ENCODE measurements at regions not wholly inside any gene's neighbourhood (a gene's known extent, or its start where the extent isn't known, plus 50 kb on each side); places are given as distances from the start of the nearest gene placed in this dataset.
A peak's percentile ranks its signal among the peaks of the same experiment; 100 is the strongest.

DNA sequence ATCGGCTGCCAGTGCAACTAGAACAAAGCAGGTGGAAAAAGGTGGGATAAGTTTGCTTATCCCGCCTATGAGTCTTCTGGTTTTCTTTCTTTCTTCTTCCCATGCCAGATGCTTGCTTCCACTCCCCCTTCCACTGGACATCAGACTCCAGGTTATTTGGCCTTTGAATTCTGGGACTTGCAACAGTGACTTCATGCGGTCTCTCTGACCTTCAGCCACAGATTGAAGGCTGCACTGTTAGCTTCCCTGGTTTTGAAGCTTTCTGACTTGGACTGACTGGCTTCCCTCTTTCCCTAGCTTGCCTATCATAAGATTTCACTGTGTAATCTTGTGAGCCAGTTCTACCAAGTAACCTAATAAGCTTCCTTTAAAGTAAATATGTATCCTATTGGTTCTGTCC lies 878.4 kb upstream of the GJE1 start:
- DNase-seq: no peak
- WGBS, 4 donors: 74 to 88% (median 75%) methylated on average over 3 of the region's 3 CpGs
- no peaks in the 10 kb centered on the region for H3K9me3 ChIP-seq (replicated peaks in 1 of 3)
- TF ChIP-seq, protein P1, sequence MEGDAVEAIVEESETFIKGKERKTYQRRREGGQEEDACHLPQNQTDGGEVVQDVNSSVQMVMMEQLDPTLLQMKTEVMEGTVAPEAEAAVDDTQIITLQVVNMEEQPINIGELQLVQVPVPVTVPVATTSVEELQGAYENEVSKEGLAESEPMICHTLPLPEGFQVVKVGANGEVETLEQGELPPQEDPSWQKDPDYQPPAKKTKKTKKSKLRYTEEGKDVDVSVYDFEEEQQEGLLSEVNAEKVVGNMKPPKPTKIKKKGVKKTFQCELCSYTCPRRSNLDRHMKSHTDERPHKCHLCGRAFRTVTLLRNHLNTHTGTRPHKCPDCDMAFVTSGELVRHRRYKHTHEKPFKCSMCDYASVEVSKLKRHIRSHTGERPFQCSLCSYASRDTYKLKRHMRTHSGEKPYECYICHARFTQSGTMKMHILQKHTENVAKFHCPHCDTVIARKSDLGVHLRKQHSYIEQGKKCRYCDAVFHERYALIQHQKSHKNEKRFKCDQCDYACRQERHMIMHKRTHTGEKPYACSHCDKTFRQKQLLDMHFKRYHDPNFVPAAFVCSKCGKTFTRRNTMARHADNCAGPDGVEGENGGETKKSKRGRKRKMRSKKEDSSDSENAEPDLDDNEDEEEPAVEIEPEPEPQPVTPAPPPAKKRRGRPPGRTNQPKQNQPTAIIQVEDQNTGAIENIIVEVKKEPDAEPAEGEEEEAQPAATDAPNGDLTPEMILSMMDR (IDR thresholded peaks at IDR 0.05): no peak
- TF ChIP-seq POLR2A (IDR thresholded peaks at IDR 0.05): no peak
- H3K27ac ChIP-seq: peak overlapping the region in 2 of 5 donors; percentile 11 to 56
- intact Hi-C loops (cut with DNase I): no loop called here
- H3K27me3 ChIP-seq: no peaks in the 10 kb centered on the region
- H3K4me3 ChIP-seq: no peak overlapping the region
- H3K4me1 ChIP-seq (replicated peaks in 1 of 2): peaks cover 0 to 4% of the 10 kb centered on the region in 2 donors
- H3K36me3 ChIP-seq (replicated peaks in 1 of 2): no peaks in the 10 kb centered on the region

DNA sequence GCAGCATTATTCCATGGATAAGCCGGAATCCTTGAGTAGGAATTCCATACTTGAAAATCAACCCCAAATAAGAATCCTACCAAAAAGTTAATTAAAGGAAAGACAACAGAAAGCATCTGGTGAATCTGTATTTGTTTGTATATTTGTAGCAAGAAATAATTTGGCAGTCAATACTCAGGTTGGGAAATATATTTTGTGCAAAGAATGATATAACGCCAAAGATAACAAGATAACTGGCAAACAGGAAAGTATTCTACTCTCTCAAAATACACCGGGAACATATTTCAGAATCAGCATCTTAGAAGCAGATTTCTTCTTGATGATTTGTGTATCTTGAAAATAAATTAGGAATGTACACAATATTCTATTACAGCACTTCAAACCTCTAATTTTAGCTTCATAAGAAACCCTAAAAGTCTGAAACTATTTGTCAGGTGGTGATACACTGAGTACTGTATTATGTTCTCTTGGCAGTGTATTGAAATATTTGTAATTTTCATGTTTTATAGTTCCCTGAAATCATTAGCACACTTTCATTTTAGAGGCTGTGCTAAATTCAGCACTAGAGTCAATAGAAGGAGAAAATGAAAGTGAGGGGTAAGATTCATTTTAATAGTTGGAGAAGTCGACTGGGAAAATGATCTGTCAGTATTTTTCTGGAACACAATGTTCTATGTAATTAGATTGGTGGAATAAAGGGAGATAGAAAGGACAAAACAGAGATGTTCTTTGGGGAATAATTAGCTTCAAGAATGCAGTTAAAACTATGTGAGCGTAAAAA lies 879.7 kb upstream of the GJE1 start:
- Histone ChIP-seq H3K27ac (peak overlapping the region in 3 of 5 donors; percentile 19 to 56 (median 37)), H3K36me3 (replicated peaks in 1 of 2) (no peaks in the 10 kb centered on the region), H3K9me3 (replicated peaks in 1 of 3) (no peaks in the 10 kb centered on the region), H3K4me3 (no peak overlapping the region), H3K4me1 (replicated peaks in 1 of 2) (peaks cover 0 to 4% of the 10 kb centered on the region in 2 donors), H3K27me3 (no peaks in the 10 kb centered on the region)
- 53 to 63% (median 59%) methylated on average over 5 of the region's 5 CpGs for WGBS, 4 donors
- intact Hi-C loops (cut with DNase I): no loop called here
- no peak for DNase-seq
- TF ChIP-seq POLR2A (IDR thresholded peaks at IDR 0.05): no peak
- TF ChIP-seq, protein P1 (IDR thresholded peaks at IDR 0.05): no peak

DNA sequence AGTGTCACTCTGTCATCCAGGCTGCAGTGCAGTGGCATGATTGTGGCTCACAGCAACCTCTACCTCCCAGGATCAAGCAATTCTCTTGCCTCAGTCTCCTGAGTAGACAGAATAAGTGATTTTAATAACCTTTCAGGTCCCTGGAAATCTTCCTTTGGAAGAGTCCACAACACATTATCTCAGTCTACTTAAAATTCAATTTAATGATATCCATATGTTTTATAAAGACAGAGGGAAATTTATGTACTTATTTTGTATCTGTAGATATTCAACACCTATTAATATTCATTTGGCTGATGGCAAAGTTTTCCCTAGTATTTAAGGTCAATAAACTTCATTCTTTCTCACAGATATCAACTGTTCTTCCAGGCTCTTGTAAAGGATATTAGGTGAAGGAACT lies 881.4 kb upstream of the GJE1 start:
- Histone ChIP-seq H3K27ac (no peak overlapping the region), H3K4me1 (replicated peaks in 1 of 2) (no peaks in the 10 kb centered on the region), H3K36me3 (replicated peaks in 1 of 2) (no peaks in the 10 kb centered on the region), H3K4me3 (no peak overlapping the region), H3K9me3 (replicated peaks in 1 of 3) (no peaks in the 10 kb centered on the region), H3K27me3 (no peaks in the 10 kb centered on the region)
- TF ChIP-seq POLR2A (IDR thresholded peaks at IDR 0.05): no peak
- TF ChIP-seq, protein P1 (IDR thresholded peaks at IDR 0.05): no peak
- intact Hi-C loops (cut with DNase I): no loop called here
- no peak for DNase-seq

DNA sequence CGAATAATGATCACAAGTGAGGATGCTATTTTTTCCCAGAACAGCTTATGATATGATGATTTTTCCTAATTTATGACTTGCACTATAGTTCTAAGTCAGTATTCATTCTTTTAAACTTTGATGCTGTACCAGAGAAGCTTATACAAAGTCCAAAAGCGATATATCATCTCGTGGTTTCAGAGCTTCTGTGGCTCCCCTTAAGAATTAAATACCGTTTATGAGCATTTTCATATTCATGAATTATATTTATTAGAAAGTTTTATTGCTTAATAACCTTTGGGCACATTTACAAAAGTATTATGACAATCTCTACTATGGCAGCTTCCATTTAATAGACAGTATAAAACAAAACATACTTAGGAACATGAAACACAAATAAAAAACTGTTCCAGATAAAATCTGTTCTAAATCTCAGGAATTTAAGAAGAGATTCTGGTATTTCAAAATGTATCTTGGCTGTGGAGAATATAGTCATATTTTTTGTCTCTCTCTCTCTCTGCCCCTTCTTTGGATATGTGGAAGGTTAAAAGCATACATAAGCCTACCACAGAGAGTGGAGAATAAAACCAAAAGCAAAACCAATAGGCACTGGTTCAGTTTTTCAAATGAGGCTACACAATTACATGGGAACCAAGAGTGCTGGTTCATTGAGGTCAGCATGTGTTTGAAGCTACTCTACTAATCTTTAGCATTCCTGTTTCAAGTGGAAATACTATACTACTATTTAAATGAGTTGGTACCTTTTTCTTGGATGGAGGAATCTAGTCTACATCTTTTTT lies 884.5 kb upstream of the GJE1 start:
- no peaks in the 10 kb centered on the region for H3K9me3 ChIP-seq (replicated peaks in 1 of 3)
- no peaks in the 10 kb centered on the region for H3K27me3 ChIP-seq
- WGBS, 4 donors: 76 to 83% (median 80%) methylated on average over 4 of the region's 4 CpGs
- TF ChIP-seq, protein P1 (IDR thresholded peaks at IDR 0.05): no peak
- no peak for TF ChIP-seq POLR2A (IDR thresholded peaks at IDR 0.05)
- H3K36me3 ChIP-seq (replicated peaks in 1 of 2): no peaks in the 10 kb centered on the region
- no peak overlapping the region for H3K27ac ChIP-seq
- no peaks in the 10 kb centered on the region for H3K4me1 ChIP-seq (replicated peaks in 1 of 2)
- intact Hi-C loops (cut with DNase I): no loop called here
- no peak for DNase-seq
- H3K4me3 ChIP-seq: no peak overlapping the region
